ENCODE measurements at regions not wholly inside any gene's neighbourhood (a gene's known extent, or its start where the extent isn't known, plus 50 kb on each side); places are given as distances from the start of the nearest gene placed in this dataset.
"Not testable (repeated sequence)": the region's sequence is repeated elsewhere in the genome, so short reads cannot be mapped to it uniquely, and the experiment has no call there.

DNA sequence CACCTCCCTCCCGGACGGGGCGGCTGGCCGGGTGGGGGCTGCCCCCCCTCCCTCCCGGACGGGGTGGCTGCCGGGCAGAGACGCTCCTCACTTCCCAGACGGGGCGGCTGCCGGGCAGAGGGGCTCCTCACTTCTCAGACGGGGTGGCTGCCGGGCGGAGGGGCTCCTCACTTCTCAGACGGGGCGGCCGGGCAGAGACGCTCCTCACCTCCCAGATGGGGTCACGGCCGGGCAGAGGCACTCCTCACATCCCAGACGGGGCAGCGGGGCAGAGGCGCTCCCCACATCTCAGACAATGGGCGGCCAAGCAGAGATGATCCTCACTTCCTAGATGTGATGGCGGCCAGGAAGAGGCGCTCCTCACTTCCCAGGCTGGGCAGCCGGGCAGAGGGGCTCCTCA is 1430.4 kb upstream of the FLRT2 start:
- H3K36me3 Mint-ChIP-seq, H3K4me1 Mint-ChIP-seq: not testable (repeated sequence)

DNA sequence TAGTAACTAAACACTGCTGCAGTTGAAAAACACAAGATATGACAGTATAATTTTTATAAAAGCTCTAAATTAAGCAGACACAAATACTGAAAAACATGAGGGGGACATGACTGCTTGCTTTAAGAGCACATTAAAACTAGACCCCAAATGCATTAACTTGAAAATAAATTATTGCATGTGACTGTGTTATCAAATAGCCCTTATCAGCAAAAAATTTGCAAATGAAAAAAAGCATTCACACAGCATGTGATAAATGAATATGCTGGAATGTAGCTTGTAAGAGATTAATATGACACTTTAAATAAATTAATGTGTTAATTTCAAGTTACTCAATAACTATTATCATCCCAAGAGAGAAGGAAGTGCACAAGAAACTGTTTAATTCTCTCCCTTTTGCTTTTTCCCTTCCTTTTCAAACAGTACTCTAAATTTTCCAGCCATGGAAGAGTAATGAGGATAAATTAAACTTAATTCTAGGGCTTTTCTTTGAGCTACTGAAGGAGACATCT is 1422.1 kb upstream of the FLRT2 start:
- no peak overlapping the region for H3K27ac Mint-ChIP-seq
- Histone ChIP-seq H3K4me1 (ENCODE audit: control insufficient read depth, insufficient read depth, low read length, poor library complexity, severe bottlenecking) (no peaks in the 10 kb centered on the region), H3K27ac (ENCODE audit: insufficient read depth, low read length, poor library complexity, severe bottlenecking) (no peak overlapping the region), H3K9me3 (ENCODE audit: control insufficient read depth in 2 of 2, low read length in 2 of 2) (peaks cover 6 to 9% of the 10 kb centered on the region in 2 experiments), H3K36me3 (ENCODE audit: control insufficient read depth, insufficient read depth, low read length) (no peaks in the 10 kb centered on the region), H3K4me3 (ENCODE audit: low read depth, low read length) (no peak overlapping the region), H3K27me3 (ENCODE audit: control insufficient read depth, insufficient read depth, low read length) (no peaks in the 10 kb centered on the region)
- DNase-seq (no peak), ATAC-seq (ENCODE audit: low read depth in 2 of 2) (no peak)
- no peak overlapping the region for H3K4me3 Mint-ChIP-seq
- H3K9me3 Mint-ChIP-seq, result peaks cover 0 to 11% (median 5%) of the 10 kb centered on the region in 7 donors
- no peaks in the 10 kb centered on the region for H3K27me3 Mint-ChIP-seq
- H3K4me1 Mint-ChIP-seq, result no peaks in the 10 kb centered on the region
- H3K36me3 Mint-ChIP-seq, result no peaks in the 10 kb centered on the region

More for the DNA sequence above, 1430.4 kb upstream of the FLRT2 start:
- not testable (repeated sequence) for ATAC-seq (ENCODE audit: low read depth in 2 of 2); H3K27me3 ChIP-seq (ENCODE audit: control insufficient read depth, insufficient read depth, low read length); H3K27ac ChIP-seq (ENCODE audit: insufficient read depth, low read length, poor library complexity, severe bottlenecking); H3K4me1 ChIP-seq (ENCODE audit: control insufficient read depth, insufficient read depth, low read length, poor library complexity, severe bottlenecking); DNase-seq; H3K27ac Mint-ChIP-seq; H3K4me3 Mint-ChIP-seq; H3K4me3 ChIP-seq (ENCODE audit: low read depth, low read length); H3K36me3 ChIP-seq (ENCODE audit: control insufficient read depth, insufficient read depth, low read length); H3K27me3 Mint-ChIP-seq
- peaks cover 0 to 38% (median 16%) of the 10 kb centered on the region in 7 donors for H3K9me3 Mint-ChIP-seq
- peaks cover 0 to 13% of the 10 kb centered on the region in 2 experiments for H3K9me3 ChIP-seq (ENCODE audit: control insufficient read depth in 2 of 2, low read length in 2 of 2)

DNA sequence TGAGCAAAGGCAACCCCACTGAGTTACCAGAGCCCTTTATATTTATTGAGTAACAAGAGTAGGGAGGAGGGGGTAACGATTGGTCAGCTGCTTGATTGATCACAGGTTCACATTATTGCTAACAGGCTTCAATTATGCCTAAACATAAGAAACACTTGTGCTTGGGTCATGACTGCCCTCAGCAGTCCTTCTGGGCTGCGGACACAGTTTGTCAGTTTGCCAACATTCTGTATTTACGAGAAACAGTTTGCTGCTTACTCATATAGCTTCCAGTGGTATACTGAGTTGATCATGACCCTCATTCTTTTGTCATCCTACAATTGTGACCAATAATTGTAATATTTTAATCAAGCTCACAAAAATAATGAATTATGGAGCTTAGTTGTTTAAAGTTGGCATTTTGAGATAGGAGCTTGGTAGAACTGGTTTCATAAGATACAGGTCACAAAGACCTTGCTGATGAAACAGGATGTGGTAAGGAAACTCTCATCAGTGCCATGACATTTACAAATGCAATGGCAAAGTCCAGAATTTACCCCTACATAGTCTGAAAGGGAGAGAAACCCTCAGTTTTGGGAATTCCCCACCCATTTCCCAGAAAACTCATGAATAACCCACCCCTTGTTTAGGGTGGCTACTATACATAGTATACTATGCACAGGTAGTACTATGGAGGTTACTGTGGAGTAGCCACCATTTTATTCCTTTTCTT is 1421.0 kb upstream of the FLRT2 start:
- H3K27ac ChIP-seq (ENCODE audit: insufficient read depth, low read length, poor library complexity, severe bottlenecking), result no peak overlapping the region
- H3K9me3 Mint-ChIP-seq, result peaks cover 0 to 11% (median 5%) of the 10 kb centered on the region in 7 donors
- no peak overlapping the region for H3K4me3 ChIP-seq (ENCODE audit: low read depth, low read length)
- H3K4me1 Mint-ChIP-seq, result no peaks in the 10 kb centered on the region
- H3K27ac Mint-ChIP-seq, result no peak overlapping the region
- no peaks in the 10 kb centered on the region for H3K27me3 ChIP-seq (ENCODE audit: control insufficient read depth, insufficient read depth, low read length)
- ATAC-seq (ENCODE audit: low read depth in 2 of 2) (no peak), DNase-seq (no peak)
- no peak overlapping the region for H3K4me3 Mint-ChIP-seq
- H3K36me3 Mint-ChIP-seq, result no peaks in the 10 kb centered on the region
- H3K36me3 ChIP-seq (ENCODE audit: control insufficient read depth, insufficient read depth, low read length), result no peaks in the 10 kb centered on the region
- no peaks in the 10 kb centered on the region for H3K27me3 Mint-ChIP-seq
- H3K9me3 ChIP-seq (ENCODE audit: control insufficient read depth in 2 of 2, low read length in 2 of 2), result peaks cover 0 to 6% of the 10 kb centered on the region in 2 experiments
- H3K4me1 ChIP-seq (ENCODE audit: control insufficient read depth, insufficient read depth, low read length, poor library complexity, severe bottlenecking), result no peaks in the 10 kb centered on the region

DNA sequence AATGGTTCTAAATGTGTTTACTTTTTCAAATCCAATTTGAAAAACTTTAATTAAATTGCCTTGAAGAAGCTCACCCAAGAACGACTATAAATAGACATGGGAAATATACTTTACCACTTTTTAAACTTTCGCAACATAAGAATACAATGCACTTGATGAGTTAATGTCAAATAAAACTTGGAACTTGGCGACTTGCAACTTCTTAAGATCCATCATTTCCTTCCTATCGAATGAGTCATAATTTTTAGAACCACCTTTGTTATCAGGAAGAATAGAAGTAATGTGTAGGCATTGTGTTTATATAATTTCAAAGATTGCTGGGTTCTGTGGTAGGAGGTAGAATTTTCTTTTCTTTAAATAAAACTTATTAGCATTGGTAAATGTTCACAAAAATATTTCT is 1417.4 kb upstream of the FLRT2 start:
- no peak for ATAC-seq (ENCODE audit: low read depth in 2 of 2)
- Histone ChIP-seq H3K4me3 (ENCODE audit: low read depth, low read length) (no peak overlapping the region), H3K9me3 (ENCODE audit: control insufficient read depth in 2 of 2, low read length in 2 of 2) (peaks cover 0 to 4% of the 10 kb centered on the region in 2 experiments), H3K36me3 (ENCODE audit: control insufficient read depth, insufficient read depth, low read length) (no peaks in the 10 kb centered on the region), H3K27ac (ENCODE audit: insufficient read depth, low read length, poor library complexity, severe bottlenecking) (no peak overlapping the region), H3K27me3 (ENCODE audit: control insufficient read depth, insufficient read depth, low read length) (no peaks in the 10 kb centered on the region), H3K4me1 (ENCODE audit: control insufficient read depth, insufficient read depth, low read length, poor library complexity, severe bottlenecking) (no peaks in the 10 kb centered on the region)
- Mint-ChIP-seq H3K9me3 (peaks cover 0 to 22% (median 6%) of the 10 kb centered on the region in 7 donors), H3K4me3 (no peak overlapping the region), H3K27ac (no peak overlapping the region), H3K36me3 (no peaks in the 10 kb centered on the region), H3K27me3 (no peaks in the 10 kb centered on the region), H3K4me1 (no peaks in the 10 kb centered on the region)
- no peak for DNase-seq

DNA sequence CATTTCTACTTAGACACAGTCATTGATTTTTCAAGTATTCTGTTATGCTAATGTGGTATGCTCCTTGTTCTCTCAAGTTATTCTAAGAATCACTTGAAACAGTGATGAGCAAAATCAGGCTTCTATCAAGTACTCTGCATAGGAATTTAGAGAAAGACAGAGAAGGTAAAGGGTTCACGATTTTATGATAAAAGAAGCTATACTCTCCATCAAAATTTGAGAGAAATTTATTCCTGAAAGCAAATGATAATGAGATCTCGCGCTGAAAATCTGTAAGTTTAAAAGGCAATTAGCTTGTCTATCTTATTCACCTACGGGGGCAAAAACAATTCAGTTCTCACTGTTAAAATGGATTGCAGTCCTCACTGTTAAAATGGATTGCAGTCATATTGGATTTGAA is 1404.3 kb upstream of the FLRT2 start:
- Histone ChIP-seq H3K27ac (ENCODE audit: insufficient read depth, low read length, poor library complexity, severe bottlenecking) (no peak overlapping the region), H3K36me3 (ENCODE audit: control insufficient read depth, insufficient read depth, low read length) (no peaks in the 10 kb centered on the region), H3K27me3 (ENCODE audit: control insufficient read depth, insufficient read depth, low read length) (no peaks in the 10 kb centered on the region), H3K4me1 (ENCODE audit: control insufficient read depth, insufficient read depth, low read length, poor library complexity, severe bottlenecking) (no peaks in the 10 kb centered on the region), H3K9me3 (ENCODE audit: control insufficient read depth in 2 of 2, low read length in 2 of 2) (no peaks in the 10 kb centered on the region), H3K4me3 (ENCODE audit: low read depth, low read length) (no peak overlapping the region)
- Mint-ChIP-seq H3K27ac (no peak overlapping the region), H3K27me3 (no peaks in the 10 kb centered on the region), H3K9me3 (peaks cover 0 to 4% (median 0%) of the 10 kb centered on the region in 7 donors), H3K4me3 (no peak overlapping the region), H3K36me3 (no peaks in the 10 kb centered on the region), H3K4me1 (no peaks in the 10 kb centered on the region)
- DNase-seq, result no peak
- ATAC-seq (ENCODE audit: low read depth in 2 of 2), result no peak

DNA sequence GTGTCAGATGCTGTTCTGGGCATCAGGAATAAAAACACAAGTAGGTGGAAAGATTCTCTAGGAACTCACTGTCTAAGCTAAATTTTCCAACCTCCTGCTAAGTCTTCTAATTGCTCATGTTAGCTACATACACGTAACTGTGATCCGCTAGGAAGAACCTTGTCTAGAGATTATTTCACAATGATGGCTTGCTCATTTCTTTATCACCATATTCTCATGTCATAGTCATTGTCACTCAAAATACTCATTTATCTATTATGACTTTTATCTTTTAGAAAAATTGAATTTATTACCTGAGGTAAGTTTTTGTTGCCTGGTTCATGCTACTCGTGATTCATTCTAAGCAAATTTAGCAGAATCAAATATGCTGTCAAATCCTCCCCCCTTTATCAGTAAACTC is 1402.4 kb upstream of the FLRT2 start:
- H3K9me3 ChIP-seq (ENCODE audit: control insufficient read depth in 2 of 2, low read length in 2 of 2), result no peaks in the 10 kb centered on the region
- Mint-ChIP-seq H3K4me1 (no peaks in the 10 kb centered on the region), H3K27me3 (no peaks in the 10 kb centered on the region), H3K4me3 (no peak overlapping the region), H3K36me3 (no peaks in the 10 kb centered on the region), H3K9me3 (peaks cover 0 to 7% (median 4%) of the 10 kb centered on the region in 7 donors), H3K27ac (no peak overlapping the region)
- H3K36me3 ChIP-seq (ENCODE audit: control insufficient read depth, insufficient read depth, low read length), result no peaks in the 10 kb centered on the region
- no peak for DNase-seq
- no peak overlapping the region for H3K27ac ChIP-seq (ENCODE audit: insufficient read depth, low read length, poor library complexity, severe bottlenecking)
- H3K27me3 ChIP-seq (ENCODE audit: control insufficient read depth, insufficient read depth, low read length), result no peaks in the 10 kb centered on the region
- H3K4me1 ChIP-seq (ENCODE audit: control insufficient read depth, insufficient read depth, low read length, poor library complexity, severe bottlenecking), result no peaks in the 10 kb centered on the region
- no peak overlapping the region for H3K4me3 ChIP-seq (ENCODE audit: low read depth, low read length)
- no peak for ATAC-seq (ENCODE audit: low read depth in 2 of 2)

DNA sequence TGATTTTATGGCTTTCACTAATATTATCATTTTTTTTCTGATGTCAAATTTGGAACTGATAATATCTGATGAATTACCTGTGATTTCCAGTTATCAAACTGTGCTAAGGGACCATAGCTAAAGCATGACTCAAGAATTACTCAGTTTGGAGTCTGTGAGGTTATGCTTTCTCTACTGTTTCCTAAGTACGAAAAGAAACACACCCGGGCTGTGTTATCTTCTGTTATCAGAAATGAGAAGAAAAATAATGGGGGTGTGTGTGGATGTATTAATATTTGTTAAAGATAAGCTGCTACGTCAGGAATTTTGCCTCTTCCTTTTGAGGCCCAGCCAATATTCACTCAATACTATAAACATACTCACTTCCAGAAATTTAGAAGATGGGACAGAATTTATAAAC is 1401.9 kb upstream of the FLRT2 start:
- DNase-seq (no peak), ATAC-seq (ENCODE audit: low read depth in 2 of 2) (no peak)
- Histone ChIP-seq H3K27ac (ENCODE audit: insufficient read depth, low read length, poor library complexity, severe bottlenecking) (no peak overlapping the region), H3K4me1 (ENCODE audit: control insufficient read depth, insufficient read depth, low read length, poor library complexity, severe bottlenecking) (no peaks in the 10 kb centered on the region), H3K4me3 (ENCODE audit: low read depth, low read length) (no peak overlapping the region), H3K27me3 (ENCODE audit: control insufficient read depth, insufficient read depth, low read length) (no peaks in the 10 kb centered on the region), H3K9me3 (ENCODE audit: control insufficient read depth in 2 of 2, low read length in 2 of 2) (no peaks in the 10 kb centered on the region), H3K36me3 (ENCODE audit: control insufficient read depth, insufficient read depth, low read length) (no peaks in the 10 kb centered on the region)
- Mint-ChIP-seq H3K9me3 (peaks cover 0 to 7% (median 4%) of the 10 kb centered on the region in 7 donors), H3K27ac (no peak overlapping the region), H3K36me3 (no peaks in the 10 kb centered on the region), H3K27me3 (no peaks in the 10 kb centered on the region), H3K4me1 (no peaks in the 10 kb centered on the region), H3K4me3 (no peak overlapping the region)

DNA sequence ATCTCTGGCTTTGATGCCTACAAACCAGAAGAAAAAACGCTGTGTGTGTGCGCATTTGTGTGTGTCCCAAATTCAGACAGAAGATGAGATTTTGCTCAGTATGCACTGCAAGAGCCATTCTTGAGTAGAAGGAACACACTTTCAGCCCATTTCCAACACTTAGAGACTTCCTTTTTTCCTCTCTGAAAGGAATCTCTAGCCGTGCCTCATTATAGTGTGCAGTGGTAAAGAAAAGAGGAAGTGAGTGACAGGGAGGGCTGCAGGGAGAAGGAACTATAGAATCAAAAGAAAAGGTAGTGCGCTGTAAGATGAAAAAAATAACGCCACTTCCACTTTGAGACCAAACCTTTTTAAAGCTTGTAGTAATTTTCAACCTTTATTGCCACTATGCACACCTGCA is 1400.9 kb upstream of the FLRT2 start:
- Mint-ChIP-seq H3K4me1 (no peaks in the 10 kb centered on the region), H3K27me3 (no peaks in the 10 kb centered on the region), H3K4me3 (no peak overlapping the region), H3K9me3 (peaks cover 0 to 9% (median 4%) of the 10 kb centered on the region in 7 donors), H3K36me3 (no peaks in the 10 kb centered on the region), H3K27ac (no peak overlapping the region)
- no peaks in the 10 kb centered on the region for H3K36me3 ChIP-seq (ENCODE audit: control insufficient read depth, insufficient read depth, low read length)
- H3K4me3 ChIP-seq (ENCODE audit: low read depth, low read length), result no peak overlapping the region
- no peak for DNase-seq
- no peak for ATAC-seq (ENCODE audit: low read depth in 2 of 2)
- H3K4me1 ChIP-seq (ENCODE audit: control insufficient read depth, insufficient read depth, low read length, poor library complexity, severe bottlenecking), result no peaks in the 10 kb centered on the region
- H3K27me3 ChIP-seq (ENCODE audit: control insufficient read depth, insufficient read depth, low read length), result no peaks in the 10 kb centered on the region
- H3K27ac ChIP-seq (ENCODE audit: insufficient read depth, low read length, poor library complexity, severe bottlenecking), result no peak overlapping the region
- no peaks in the 10 kb centered on the region for H3K9me3 ChIP-seq (ENCODE audit: control insufficient read depth in 2 of 2, low read length in 2 of 2)
